RWPE2 (cell line): ENCODE measurements at regions not wholly inside any gene's neighbourhood (a gene's known extent, or its start where the extent isn't known, plus 50 kb on each side); places are given as distances from the start of the nearest gene placed in this dataset.

Source experiments
- ATAC-seq: fragments of 200-7000 bp; cut with Tn5 transposase; 3 replicates; pipeline ENCODE4 v1.9.1; 2021; ENCODE audit warnings: low read depth
- DNase-seq: peaks from one replicate; pipeline ENCODE4 v3.0.0-alpha.2; 2020; ENCODE audit warnings: low spot score
- H3K27ac ChIP-seq: fragments of 450-650 bp; 2 replicates; pipeline ENCODE4 v1.5.1; 2017; ENCODE audit warnings: mild to moderate bottlenecking; ENCODE audit not compliant: poor library complexity, severe bottlenecking
- H3K27me3 ChIP-seq: fragments of 250-450 bp; sonication (Bioruptor Pico); 2 replicates; pipeline ENCODE4 v1.5.1; 2021; ENCODE audit warnings: mild to moderate bottlenecking, moderate library complexity; ENCODE audit not compliant: insufficient read depth, poor library complexity, severe bottlenecking
- H3K36me3 ChIP-seq: fragments of 250-450 bp; sonication (Bioruptor Pico); 2 replicates; pipeline ENCODE4 v1.5.1; 2020; ENCODE audit warnings: low read depth, mild to moderate bottlenecking, moderate library complexity
- H3K4me1 ChIP-seq: fragments of 250-450 bp; sonication (Bioruptor Pico); 2 replicates; pipeline ENCODE4 v1.5.1; 2021; ENCODE audit warnings: mild to moderate bottlenecking, moderate library complexity; ENCODE audit not compliant: insufficient read depth, poor library complexity, severe bottlenecking
- H3K4me3 ChIP-seq: fragments of 250-450 bp; sonication (Bioruptor Pico); 2 replicates; pipeline ENCODE4 v1.5.1; 2021; ENCODE audit warnings: mild to moderate bottlenecking, moderate library complexity; ENCODE audit not compliant: severe bottlenecking
- H3K9me3 ChIP-seq: fragments of 250-450 bp; sonication (Bioruptor Pico); 2 replicates; pipeline ENCODE4 v1.5.1; 2021; ENCODE audit warnings: mild to moderate bottlenecking, moderate library complexity; ENCODE audit not compliant: severe bottlenecking
- CTCF ChIP-seq: fragments of 450-650 bp; IDR thresholded peaks from one replicate; pipeline ENCODE4 v1.5.1; 2017; ENCODE audit warnings: mild to moderate bottlenecking, moderate library complexity; ENCODE audit not compliant: poor library complexity, severe bottlenecking

- ATAC-seq (no peak), DNase-seq (no peak)
- H3K27ac ChIP-seq: no peak overlapping the region
- H3K27me3 ChIP-seq: peaks cover 6% of the 10 kb centered on the region
- no peaks in the 10 kb centered on the region for H3K9me3 ChIP-seq
- no peaks in the 10 kb centered on the region for H3K4me1 ChIP-seq
- no peak overlapping the region for H3K4me3 ChIP-seq
- H3K36me3 ChIP-seq: no peaks in the 10 kb centered on the region
- no peak for TF ChIP-seq CTCF
These were observed 112.6 kb upstream of the SPTLC3 start for GRCh38 chr20:12896180-12896579.

GRCh38 chr20:12902992-12903391, 105.8 kb upstream of the SPTLC3 start:
- TF ChIP-seq CTCF: no peak
- Histone ChIP-seq H3K27me3 (no peaks in the 10 kb centered on the region), H3K4me1 (no peaks in the 10 kb centered on the region), H3K36me3 (no peaks in the 10 kb centered on the region), H3K4me3 (no peak overlapping the region), H3K27ac (no peak overlapping the region), H3K9me3 (no peaks in the 10 kb centered on the region)
- no peak for ATAC-seq
- DNase-seq: no peak

GRCh38 chr20:12906361-12906760, 102.4 kb upstream of the SPTLC3 start:
- TF ChIP-seq CTCF: no peak
- H3K27me3 ChIP-seq: no peaks in the 10 kb centered on the region
- ATAC-seq: no peak
- no peaks in the 10 kb centered on the region for H3K4me1 ChIP-seq
- H3K27ac ChIP-seq: no peak overlapping the region
- H3K36me3 ChIP-seq: no peaks in the 10 kb centered on the region
- no peak for DNase-seq
- no peaks in the 10 kb centered on the region for H3K9me3 ChIP-seq
- no peak overlapping the region for H3K4me3 ChIP-seq

- no peak for TF ChIP-seq CTCF
These were observed 97.4 kb upstream of the SPTLC3 start for GRCh38 chr20:12911372-12911771.

GRCh38 chr20:12913781-12914443, 94.9 kb upstream of the SPTLC3 start:
- Histone ChIP-seq H3K4me3 (no peak overlapping the region), H3K9me3 (no peaks in the 10 kb centered on the region), H3K27ac (no peak overlapping the region), H3K36me3 (no peaks in the 10 kb centered on the region), H3K4me1 (no peaks in the 10 kb centered on the region), H3K27me3 (no peaks in the 10 kb centered on the region)
- ATAC-seq: no peak
- TF ChIP-seq CTCF: no peak
- no peak for DNase-seq

More at GRCh38 chr20:12911372-12911771, 97.4 kb upstream of the SPTLC3 start:
- H3K27ac ChIP-seq: no peak overlapping the region
- no peak for DNase-seq
- no peaks in the 10 kb centered on the region for H3K9me3 ChIP-seq
- no peaks in the 10 kb centered on the region for H3K4me1 ChIP-seq
- no peak overlapping the region for H3K4me3 ChIP-seq
- no peaks in the 10 kb centered on the region for H3K27me3 ChIP-seq
- H3K36me3 ChIP-seq: no peaks in the 10 kb centered on the region
- no peak for ATAC-seq
